Activated T-helper 1 cell treated with anti-CD3 and anti-CD28 coated beads, Interleukin-2, amount 50 U/mL, for 16 hours (primary cell): ENCODE measurements at regions not wholly inside any gene's neighbourhood (a gene's known extent, or its start where the extent isn't known, plus 50 kb on each side); places are given as distances from the start of the nearest gene placed in this dataset.

Source experiments
- DNase-seq, 2 donors: peaks; one replicate each; pipeline ENCODE4 v3.0.0-alpha.2; 2020; ENCODE audit warnings: low read depth in 1 of 2, low spot score in 1 of 2

DNA sequence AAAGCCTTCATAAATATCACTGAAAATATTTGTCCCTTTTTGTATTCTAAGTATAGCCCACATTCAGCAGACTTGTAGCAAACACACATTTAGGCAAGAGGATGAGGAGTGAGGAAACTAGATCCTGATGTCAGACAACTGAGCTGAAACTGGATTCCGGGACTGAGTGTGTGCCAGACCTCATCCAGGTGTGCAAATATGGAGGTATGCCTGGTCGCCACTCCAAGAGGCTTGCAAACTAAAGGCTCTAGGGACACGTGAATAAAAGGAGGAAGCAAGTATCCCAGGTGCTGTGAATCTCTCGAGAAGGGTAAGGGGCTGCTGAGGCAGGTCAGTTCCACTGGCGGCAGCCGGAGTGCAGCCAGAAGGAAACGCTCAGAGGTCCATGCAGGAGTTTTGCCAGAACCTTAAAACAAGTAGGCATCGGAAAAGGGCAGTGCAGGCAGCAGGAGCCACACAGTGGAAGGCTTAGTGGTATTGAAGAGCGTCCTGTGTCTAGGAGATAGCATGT, 77.4 kb upstream of the ALDH1B1 start:
- DNase-seq: no peak

DNA sequence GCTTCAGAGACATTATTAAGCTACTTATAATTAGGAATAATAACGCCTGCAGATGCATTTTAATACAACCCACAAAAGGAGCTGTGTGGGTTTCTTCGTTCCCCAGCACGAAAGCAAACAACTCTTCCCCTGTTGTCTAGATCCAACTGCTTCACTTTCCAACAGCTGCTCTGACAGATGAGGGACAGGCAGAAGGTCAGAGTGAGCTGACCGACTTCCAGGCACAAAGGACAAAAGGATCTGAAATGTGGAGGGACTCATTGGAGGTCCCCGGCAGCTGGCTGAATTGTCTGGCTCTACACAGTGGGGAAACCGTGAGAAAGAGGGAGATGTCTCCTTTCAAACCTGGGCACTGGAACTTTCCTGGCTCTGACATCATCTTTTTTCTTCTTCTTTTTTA, 79.1 kb upstream of the ALDH1B1 start:
- no peak for DNase-seq

- DNase-seq: no peak
Observed at GRCh38 chr9:38312406-38312805, 80.1 kb upstream of the ALDH1B1 start.

DNA sequence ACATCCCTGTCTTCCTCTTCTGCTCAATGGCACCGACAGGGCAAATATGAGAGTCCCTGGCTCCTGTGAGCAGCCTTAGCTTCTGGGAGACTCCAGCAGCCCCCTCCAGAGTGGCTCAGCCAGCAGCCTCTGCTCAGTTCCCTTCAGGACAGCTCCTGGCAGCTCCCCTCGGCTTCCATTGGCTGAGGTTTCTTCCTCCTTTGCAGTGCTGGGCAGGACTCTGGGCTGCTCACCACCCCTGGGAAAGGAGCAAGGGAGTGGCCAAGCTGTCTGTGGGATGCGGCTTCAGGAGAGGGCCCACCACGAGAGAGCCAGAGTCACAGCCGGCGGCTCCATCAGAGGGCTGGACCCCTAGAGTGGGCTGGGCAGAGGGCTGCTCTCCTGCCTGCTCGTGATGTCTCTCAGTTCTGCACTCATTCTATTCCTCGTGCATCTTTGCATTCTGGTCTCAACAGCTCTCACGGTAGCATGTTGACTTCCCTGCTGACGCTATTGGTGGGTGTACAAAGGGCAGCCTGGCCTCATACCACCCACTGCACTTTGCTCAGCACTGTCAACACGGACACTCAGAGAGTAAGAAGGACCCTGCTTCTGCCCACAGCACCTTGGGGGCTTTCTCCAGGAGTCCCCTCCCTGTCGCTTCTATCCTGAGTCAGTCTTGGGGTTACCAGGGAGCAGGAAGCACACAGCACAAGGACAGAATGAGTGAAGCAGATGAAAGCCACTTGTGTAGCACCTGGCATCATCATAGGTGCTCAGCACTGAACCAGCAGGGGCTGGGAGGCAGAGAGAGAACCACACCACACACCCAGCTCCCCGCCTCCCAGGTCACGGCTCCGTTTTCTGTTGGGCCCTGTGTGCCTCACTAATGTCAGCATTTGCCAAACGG, 80.9 kb upstream of the ALDH1B1 start:
- no peak for DNase-seq

DNA sequence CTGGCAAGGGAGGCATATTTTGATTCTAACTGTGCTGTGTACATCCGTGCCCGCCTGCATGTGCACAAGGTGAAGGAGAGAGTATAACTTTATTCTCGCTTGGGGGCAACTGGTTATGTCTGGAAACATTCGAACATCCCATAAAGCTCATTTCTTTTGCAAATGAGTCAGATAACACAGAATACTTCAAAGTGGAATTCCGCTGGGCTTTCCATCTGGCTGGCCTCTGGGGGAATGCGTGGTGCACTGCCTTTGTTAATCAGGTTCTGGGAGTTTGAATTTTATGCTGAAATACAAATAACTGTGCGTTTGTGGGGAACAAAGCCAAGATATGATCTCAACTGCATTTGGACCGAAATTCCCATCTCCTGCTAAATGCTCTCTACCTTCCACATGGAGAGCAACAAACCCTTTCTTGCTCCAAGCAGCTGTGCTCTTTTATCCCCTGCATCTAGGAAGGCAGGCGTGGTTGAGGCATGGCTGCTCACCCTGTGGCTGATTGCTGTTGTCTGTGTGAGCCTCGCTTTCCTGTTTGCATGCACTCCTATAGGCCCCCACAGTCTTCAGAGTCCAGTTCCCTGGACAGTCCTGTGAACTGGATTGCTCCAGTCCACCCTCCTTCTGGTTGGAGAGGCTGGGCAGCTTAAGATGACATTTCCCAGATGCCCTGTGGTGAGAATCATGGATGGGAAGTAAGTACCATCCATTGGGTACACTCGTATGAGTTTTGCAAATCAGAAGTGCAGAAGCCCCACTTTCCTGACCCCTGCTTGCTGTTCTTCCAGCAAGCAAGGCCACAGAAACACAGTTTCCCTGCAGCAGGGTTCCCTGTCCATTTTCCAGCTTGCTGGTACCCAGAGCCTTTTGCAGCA, 82.9 kb upstream of the ALDH1B1 start:
- DNase-seq: no peak

DNA sequence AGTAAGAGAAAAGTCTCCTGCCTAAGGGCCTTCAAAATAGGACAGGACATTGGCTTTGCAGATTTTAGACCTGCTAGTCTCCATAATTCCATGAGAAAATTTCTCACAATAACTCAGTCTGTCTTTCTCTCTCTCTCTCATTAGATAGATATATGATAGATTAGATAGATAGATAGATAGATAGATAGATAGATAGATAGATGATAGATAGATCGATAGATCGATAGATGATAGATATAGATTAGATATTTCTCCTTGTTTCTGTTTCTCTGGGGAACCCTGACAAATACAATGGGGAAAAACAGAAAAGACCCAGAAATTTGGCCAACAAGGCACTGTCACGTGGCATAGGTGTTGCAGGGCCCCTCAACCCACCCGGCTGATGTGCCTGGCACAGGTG, 84.4 kb upstream of the ALDH1B1 start:
- DNase-seq: no peak

DNA sequence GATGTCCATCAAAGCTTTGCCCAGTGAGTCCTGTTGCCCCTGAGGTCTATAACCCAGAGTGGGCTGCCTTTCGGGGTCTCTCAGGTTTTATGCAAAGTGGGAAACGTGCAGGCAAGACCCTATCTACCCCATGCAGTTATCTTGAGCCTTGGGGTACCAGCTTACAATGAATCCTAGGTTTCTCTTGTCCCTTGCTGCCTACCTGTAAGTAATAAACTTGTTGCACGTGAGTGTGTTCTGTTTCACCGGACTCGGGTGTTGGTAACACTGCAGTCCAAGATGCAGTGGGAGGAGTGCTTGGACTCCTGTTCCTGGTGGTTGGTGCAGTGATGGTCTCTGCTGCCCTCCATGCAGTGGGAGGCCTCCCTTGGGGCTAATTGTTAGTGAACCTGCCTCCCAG, 85.6 kb upstream of the ALDH1B1 start:
- DNase-seq: no peak

- no peak for DNase-seq
Observed at GRCh38 chr9:38305582-38305981, 86.9 kb upstream of the ALDH1B1 start.

DNA sequence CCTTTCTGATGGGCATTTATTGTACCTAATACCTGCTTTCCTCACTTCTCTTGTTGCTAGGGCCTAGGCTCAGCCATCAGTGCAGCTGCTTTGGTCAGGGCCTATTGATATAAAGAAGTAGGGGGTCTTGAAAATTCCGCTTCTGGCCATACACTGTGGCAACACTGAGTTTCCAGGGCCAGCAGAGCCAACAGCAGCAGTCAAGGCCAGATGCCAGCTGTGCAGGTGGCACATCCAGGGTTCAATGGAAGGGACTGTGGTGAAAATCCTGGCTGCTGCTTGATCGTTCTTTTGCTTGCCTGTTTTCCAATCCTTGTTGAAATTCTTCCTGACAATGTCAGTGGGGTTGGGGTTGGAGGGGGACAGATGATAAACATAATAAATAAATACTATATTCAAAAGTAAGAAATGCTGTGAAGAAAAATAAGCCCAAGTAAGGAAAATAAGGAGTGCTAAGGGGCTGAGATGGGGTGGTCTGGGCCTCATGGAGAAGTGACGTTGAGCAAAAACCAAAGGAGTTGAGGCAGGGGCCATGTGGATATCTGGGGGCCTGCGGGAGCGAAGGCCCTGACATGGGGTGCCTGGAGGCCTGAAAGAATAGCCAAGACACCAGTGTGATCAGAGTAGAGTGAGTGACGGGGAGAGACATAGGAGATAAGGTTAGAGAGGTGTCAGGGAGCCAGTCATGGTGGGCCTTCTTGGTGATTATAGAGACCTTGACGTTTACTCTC, 91.0 kb upstream of the ALDH1B1 start:
- DNase-seq: no peak

DNA sequence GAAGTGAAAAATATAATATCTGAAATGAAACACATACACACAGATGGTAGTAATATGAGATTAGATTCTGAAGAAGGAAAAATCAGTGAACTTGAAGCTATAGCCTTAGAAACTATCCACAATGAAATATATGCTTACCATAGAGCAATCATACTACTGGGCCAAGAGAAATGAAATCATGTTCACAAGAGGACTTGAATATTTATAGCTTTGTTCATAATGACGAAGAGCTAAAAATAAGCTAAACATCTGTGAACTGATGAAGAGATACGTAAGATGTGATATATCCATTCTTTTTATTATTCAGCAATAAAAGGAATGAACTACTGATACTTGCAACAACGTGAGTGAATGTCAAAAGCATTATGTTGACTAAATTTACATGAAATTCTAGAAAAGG, 92.6 kb upstream of the ALDH1B1 start:
- no peak for DNase-seq

GRCh38 chr9:38298904-38299303, 93.6 kb upstream of the ALDH1B1 start:
- no peak for DNase-seq

DNA sequence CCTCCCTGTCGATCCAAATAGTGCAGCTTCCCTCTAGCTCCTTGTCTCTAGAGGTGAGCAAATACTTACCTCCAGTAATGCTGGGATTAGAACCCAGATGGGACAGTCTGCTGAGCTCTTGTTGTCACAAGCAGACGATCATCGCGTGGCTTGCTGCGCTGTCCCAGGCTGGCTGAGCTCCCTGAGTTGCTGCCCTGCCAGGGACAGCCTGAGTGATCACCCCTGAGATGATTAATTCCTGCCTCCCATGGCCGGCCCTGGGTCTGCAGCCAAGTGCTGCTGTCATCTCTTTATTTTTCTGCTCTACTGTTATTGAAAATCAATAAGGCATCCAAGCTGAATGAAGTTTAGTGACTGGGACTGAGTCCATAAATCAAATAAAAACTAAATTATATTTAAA, 94.0 kb upstream of the ALDH1B1 start:
- no peak for DNase-seq

- DNase-seq: no peak
Observed at GRCh38 chr9:38296807-38297206, 95.7 kb upstream of the ALDH1B1 start.

GRCh38 chr9:38295764-38296163, 96.7 kb upstream of the ALDH1B1 start:
- no peak for DNase-seq

DNA sequence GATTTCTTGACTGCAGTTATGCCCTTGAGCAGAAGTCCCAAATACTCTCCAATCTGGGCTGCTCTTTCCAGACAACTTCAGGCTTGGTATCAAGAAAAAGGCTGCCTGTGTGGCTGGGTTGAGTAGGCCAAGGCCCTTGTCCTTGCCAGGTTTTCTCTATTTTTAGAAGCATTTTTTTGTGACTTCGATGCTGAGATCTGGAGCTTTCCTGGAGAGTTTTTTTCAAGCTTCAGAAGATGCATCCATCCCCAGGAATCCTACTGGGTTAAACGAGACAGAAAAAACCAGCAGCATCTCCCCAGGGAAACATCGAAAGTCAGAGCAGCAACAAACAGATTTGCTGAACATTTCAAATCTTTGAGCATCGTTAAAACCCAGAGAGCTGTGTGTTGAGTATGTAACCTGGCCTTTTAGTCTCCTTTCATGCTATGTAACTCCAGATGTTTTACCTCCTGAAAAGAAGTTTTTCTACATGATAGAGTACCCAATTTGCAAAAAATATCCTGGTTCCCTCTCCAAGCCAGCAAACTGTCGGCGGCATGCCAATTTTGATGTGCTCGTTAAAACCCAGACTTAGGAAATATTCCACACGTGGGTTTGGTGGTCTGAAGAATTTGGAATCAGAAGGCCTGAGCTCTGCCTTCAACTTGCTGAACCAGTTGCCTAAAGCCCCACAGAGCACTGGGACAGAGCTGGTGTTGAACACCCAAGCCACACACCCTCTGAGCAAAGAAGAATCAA, 98.1 kb upstream of the ALDH1B1 start:
- DNase-seq: no peak

DNA sequence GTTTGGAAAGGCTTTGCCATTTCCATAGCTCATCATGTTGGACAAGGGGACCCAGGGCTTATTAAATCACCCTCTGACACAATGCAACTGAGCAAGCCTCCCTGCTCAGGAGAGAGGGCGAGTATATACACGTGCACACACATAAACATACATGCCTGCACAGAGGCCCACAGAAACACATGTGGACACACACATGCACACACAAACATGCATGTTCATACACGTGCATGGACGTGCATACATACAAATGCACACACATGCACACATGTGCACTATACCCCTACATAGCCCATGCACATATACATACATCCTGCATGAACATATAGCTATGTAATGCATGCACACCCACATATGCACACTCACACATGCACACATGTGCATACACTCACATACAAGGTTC, 99.5 kb upstream of the ALDH1B1 start:
- DNase-seq: no peak

- no peak for DNase-seq
Observed at GRCh38 chr9:38292480-38292879, 100.0 kb upstream of the ALDH1B1 start.

GRCh38 chr9:38289866-38290245, 102.6 kb upstream of the ALDH1B1 start:
- no peak for DNase-seq

GRCh38 chr9:38289236-38289865, 103.2 kb upstream of the ALDH1B1 start:
- DNase-seq: no peak

- no peak for DNase-seq
Observed at GRCh38 chr9:38288502-38288901, 104.0 kb upstream of the ALDH1B1 start.
